ENCODE measurements at regions not wholly inside any gene's neighbourhood (a gene's known extent, or its start where the extent isn't known, plus 50 kb on each side); places are given as distances from the start of the nearest gene placed in this dataset.
A peak's percentile ranks its signal among the peaks of the same experiment; 100 is the strongest.

GRCh38 chr2:54360055-54360792 is 95.9 kb upstream of the SPTBN1 start:
- Histone ChIP-seq H3K27ac (peak overlapping the region; percentile 27), H3K4me1 (peaks cover 6% of the 10 kb centered on the region), H3K36me3 (ENCODE audit: insufficient read depth in 1 of 2, low read depth in 1 of 2) (no peaks in the 10 kb centered on the region), H3K4me3 (peak overlapping the region; percentile 1), H3K27me3 (ENCODE audit: insufficient read depth in 3 of 3, low read length in 2 of 3) (no peaks in the 10 kb centered on the region), H3K9me3 (no peaks in the 10 kb centered on the region)
- TF ChIP-seq CTCF (IDR thresholded peaks at IDR 0.05) = no peak
- intact Hi-C loops (cut with DNase I) = no loop called here
- DNase-seq (no peak), ATAC-seq (peak in 3 of 4 donors; percentile 23 to 68 (median 47))
- WGBS, 3 donors = 14 to 21% (median 16%) methylated on average over 8 of the region's 8 CpGs

GRCh38 chr2:54364409-54364808 is 91.7 kb upstream of the SPTBN1 start:
- WGBS, 3 donors = 75 to 83% (median 79%) methylated on average over 3 of the region's 3 CpGs
- Histone ChIP-seq H3K36me3 (ENCODE audit: insufficient read depth in 1 of 2, low read depth in 1 of 2) (no peaks in the 10 kb centered on the region), H3K9me3 (peaks cover 10% of the 10 kb centered on the region), H3K27ac (no peak overlapping the region), H3K27me3 (ENCODE audit: insufficient read depth in 3 of 3, low read length in 2 of 3) (no peaks in the 10 kb centered on the region), H3K4me3 (no peak overlapping the region), H3K4me1 (peaks cover 4% of the 10 kb centered on the region)
- intact Hi-C loops (cut with DNase I) = no loop called here
- TF ChIP-seq CTCF (IDR thresholded peaks at IDR 0.05) = no peak
- ATAC-seq = no peak
- DNase-seq = no peak

GRCh38 chr2:54365661-54366060 is 90.5 kb upstream of the SPTBN1 start:
- H3K36me3 ChIP-seq (ENCODE audit: insufficient read depth in 1 of 2, low read depth in 1 of 2) = no peaks in the 10 kb centered on the region
- no peaks in the 10 kb centered on the region for H3K27me3 ChIP-seq (ENCODE audit: insufficient read depth in 3 of 3, low read length in 2 of 3)
- ATAC-seq = no peak
- H3K27ac ChIP-seq = no peak overlapping the region
- no peak overlapping the region for H3K4me3 ChIP-seq
- H3K4me1 ChIP-seq = no peaks in the 10 kb centered on the region
- no peak for TF ChIP-seq CTCF (IDR thresholded peaks at IDR 0.05)
- intact Hi-C loops (cut with DNase I) = no loop called here
- H3K9me3 ChIP-seq = peaks cover 10% of the 10 kb centered on the region
- DNase-seq = no peak
- 88 to 100% (median 94%) methylated on average over 1 of the region's 1 CpG for WGBS, 3 donors

GRCh38 chr2:54366487-54367280 is 89.4 kb upstream of the SPTBN1 start:
- WGBS, 3 donors = 83 to 87% (median 84%) methylated on average over 3 of the region's 3 CpGs
- Histone ChIP-seq H3K27me3 (ENCODE audit: insufficient read depth in 3 of 3, low read length in 2 of 3) (no peaks in the 10 kb centered on the region), H3K9me3 (peaks cover 10% of the 10 kb centered on the region), H3K36me3 (ENCODE audit: insufficient read depth in 1 of 2, low read depth in 1 of 2) (no peaks in the 10 kb centered on the region), H3K27ac (no peak overlapping the region), H3K4me3 (no peak overlapping the region), H3K4me1 (peaks cover 7% of the 10 kb centered on the region)
- DNase-seq (no peak), ATAC-seq (no peak)
- no peak for TF ChIP-seq CTCF (IDR thresholded peaks at IDR 0.05)
- intact Hi-C loops (cut with DNase I) = no loop called here
